ENCODE measurements at regions not wholly inside any gene's neighbourhood (a gene's known extent, or its start where the extent isn't known, plus 50 kb on each side); places are given as distances from the start of the nearest gene placed in this dataset.

GRCh38 chr9:89765211-89765946 is 160.6 kb downstream of the GADD45G start:
- Histone ChIP-seq H3K27me3 (ENCODE audit: control insufficient read depth, insufficient read depth, low read length) (no peaks in the 10 kb centered on the region), H3K9me3 (ENCODE audit: control insufficient read depth, low read depth, low read length) (no peaks in the 10 kb centered on the region), H3K27ac (ENCODE audit: low read length) (no peak overlapping the region), H3K9ac (ENCODE audit: low read length) (no peak overlapping the region), H3K4me3 (ENCODE audit: low read length) (no peak overlapping the region), H3K36me3 (ENCODE audit: control insufficient read depth, low read depth, low read length) (no peaks in the 10 kb centered on the region), H3K4me1 (ENCODE audit: control insufficient read depth, low read depth, low read length) (no peaks in the 10 kb centered on the region)

GRCh38 chr9:89766991-89767390 is 162.2 kb downstream of the GADD45G start:
- H3K27ac ChIP-seq (ENCODE audit: low read length): no peak overlapping the region
- no peaks in the 10 kb centered on the region for H3K27me3 ChIP-seq (ENCODE audit: control insufficient read depth, insufficient read depth, low read length)
- H3K36me3 ChIP-seq (ENCODE audit: control insufficient read depth, low read depth, low read length): no peaks in the 10 kb centered on the region
- H3K4me3 ChIP-seq (ENCODE audit: low read length): no peak overlapping the region
- H3K9ac ChIP-seq (ENCODE audit: low read length): no peak overlapping the region
- no peaks in the 10 kb centered on the region for H3K9me3 ChIP-seq (ENCODE audit: control insufficient read depth, low read depth, low read length)
- no peaks in the 10 kb centered on the region for H3K4me1 ChIP-seq (ENCODE audit: control insufficient read depth, low read depth, low read length)

- Histone ChIP-seq H3K9me3 (ENCODE audit: control insufficient read depth, low read depth, low read length) (no peaks in the 10 kb centered on the region), H3K4me3 (ENCODE audit: low read length) (no peak overlapping the region), H3K27me3 (ENCODE audit: control insufficient read depth, insufficient read depth, low read length) (no peaks in the 10 kb centered on the region), H3K27ac (ENCODE audit: low read length) (no peak overlapping the region), H3K4me1 (ENCODE audit: control insufficient read depth, low read depth, low read length) (no peaks in the 10 kb centered on the region), H3K9ac (ENCODE audit: low read length) (no peak overlapping the region), H3K36me3 (ENCODE audit: control insufficient read depth, low read depth, low read length) (no peaks in the 10 kb centered on the region)
These were observed 163.2 kb downstream of the GADD45G start for GRCh38 chr9:89768051-89768450.

GRCh38 chr9:89768650-89769071 is 163.8 kb downstream of the GADD45G start:
- no peaks in the 10 kb centered on the region for H3K36me3 ChIP-seq (ENCODE audit: control insufficient read depth, low read depth, low read length)
- H3K9me3 ChIP-seq (ENCODE audit: control insufficient read depth, low read depth, low read length): no peaks in the 10 kb centered on the region
- no peak overlapping the region for H3K27ac ChIP-seq (ENCODE audit: low read length)
- H3K9ac ChIP-seq (ENCODE audit: low read length): no peak overlapping the region
- H3K27me3 ChIP-seq (ENCODE audit: control insufficient read depth, insufficient read depth, low read length): no peaks in the 10 kb centered on the region
- no peaks in the 10 kb centered on the region for H3K4me1 ChIP-seq (ENCODE audit: control insufficient read depth, low read depth, low read length)
- H3K4me3 ChIP-seq (ENCODE audit: low read length): no peak overlapping the region

GRCh38 chr9:89770531-89771174 is 165.8 kb downstream of the GADD45G start:
- Histone ChIP-seq H3K9me3 (ENCODE audit: control insufficient read depth, low read depth, low read length) (no peaks in the 10 kb centered on the region), H3K4me1 (ENCODE audit: control insufficient read depth, low read depth, low read length) (no peaks in the 10 kb centered on the region), H3K36me3 (ENCODE audit: control insufficient read depth, low read depth, low read length) (no peaks in the 10 kb centered on the region), H3K27ac (ENCODE audit: low read length) (no peak overlapping the region), H3K27me3 (ENCODE audit: control insufficient read depth, insufficient read depth, low read length) (no peaks in the 10 kb centered on the region), H3K4me3 (ENCODE audit: low read length) (no peak overlapping the region), H3K9ac (ENCODE audit: low read length) (no peak overlapping the region)

GRCh38 chr9:89771205-89771604 is 166.4 kb downstream of the GADD45G start:
- Histone ChIP-seq H3K27ac (ENCODE audit: low read length) (no peak overlapping the region), H3K9me3 (ENCODE audit: control insufficient read depth, low read depth, low read length) (no peaks in the 10 kb centered on the region), H3K36me3 (ENCODE audit: control insufficient read depth, low read depth, low read length) (no peaks in the 10 kb centered on the region), H3K9ac (ENCODE audit: low read length) (no peak overlapping the region), H3K4me1 (ENCODE audit: control insufficient read depth, low read depth, low read length) (no peaks in the 10 kb centered on the region), H3K27me3 (ENCODE audit: control insufficient read depth, insufficient read depth, low read length) (no peaks in the 10 kb centered on the region), H3K4me3 (ENCODE audit: low read length) (no peak overlapping the region)

GRCh38 chr9:89773170-89773569 is 168.4 kb downstream of the GADD45G start:
- Histone ChIP-seq H3K9ac (ENCODE audit: low read length) (no peak overlapping the region), H3K4me1 (ENCODE audit: control insufficient read depth, low read depth, low read length) (no peaks in the 10 kb centered on the region), H3K36me3 (ENCODE audit: control insufficient read depth, low read depth, low read length) (no peaks in the 10 kb centered on the region), H3K4me3 (ENCODE audit: low read length) (no peak overlapping the region), H3K27ac (ENCODE audit: low read length) (no peak overlapping the region), H3K27me3 (ENCODE audit: control insufficient read depth, insufficient read depth, low read length) (no peaks in the 10 kb centered on the region), H3K9me3 (ENCODE audit: control insufficient read depth, low read depth, low read length) (no peaks in the 10 kb centered on the region)

GRCh38 chr9:89774858-89775370 is 170.1 kb downstream of the GADD45G start:
- Histone ChIP-seq H3K9ac (ENCODE audit: low read length) (no peak overlapping the region), H3K36me3 (ENCODE audit: control insufficient read depth, low read depth, low read length) (no peaks in the 10 kb centered on the region), H3K4me1 (ENCODE audit: control insufficient read depth, low read depth, low read length) (no peaks in the 10 kb centered on the region), H3K27ac (ENCODE audit: low read length) (no peak overlapping the region), H3K9me3 (ENCODE audit: control insufficient read depth, low read depth, low read length) (no peaks in the 10 kb centered on the region), H3K27me3 (ENCODE audit: control insufficient read depth, insufficient read depth, low read length) (no peaks in the 10 kb centered on the region), H3K4me3 (ENCODE audit: low read length) (no peak overlapping the region)

GRCh38 chr9:89775641-89776040 is 170.8 kb downstream of the GADD45G start:
- no peak overlapping the region for H3K27ac ChIP-seq (ENCODE audit: low read length)
- H3K4me3 ChIP-seq (ENCODE audit: low read length): no peak overlapping the region
- no peak overlapping the region for H3K9ac ChIP-seq (ENCODE audit: low read length)
- H3K9me3 ChIP-seq (ENCODE audit: control insufficient read depth, low read depth, low read length): no peaks in the 10 kb centered on the region
- H3K36me3 ChIP-seq (ENCODE audit: control insufficient read depth, low read depth, low read length): no peaks in the 10 kb centered on the region
- no peaks in the 10 kb centered on the region for H3K4me1 ChIP-seq (ENCODE audit: control insufficient read depth, low read depth, low read length)
- H3K27me3 ChIP-seq (ENCODE audit: control insufficient read depth, insufficient read depth, low read length): no peaks in the 10 kb centered on the region

GRCh38 chr9:89776795-89777525 is 172.1 kb downstream of the GADD45G start:
- no peak overlapping the region for H3K9ac ChIP-seq (ENCODE audit: low read length)
- H3K9me3 ChIP-seq (ENCODE audit: control insufficient read depth, low read depth, low read length): no peaks in the 10 kb centered on the region
- no peak overlapping the region for H3K4me3 ChIP-seq (ENCODE audit: low read length)
- no peaks in the 10 kb centered on the region for H3K36me3 ChIP-seq (ENCODE audit: control insufficient read depth, low read depth, low read length)
- no peaks in the 10 kb centered on the region for H3K4me1 ChIP-seq (ENCODE audit: control insufficient read depth, low read depth, low read length)
- no peak overlapping the region for H3K27ac ChIP-seq (ENCODE audit: low read length)
- no peaks in the 10 kb centered on the region for H3K27me3 ChIP-seq (ENCODE audit: control insufficient read depth, insufficient read depth, low read length)

GRCh38 chr9:89777544-89777943 is 172.7 kb downstream of the GADD45G start:
- no peaks in the 10 kb centered on the region for H3K27me3 ChIP-seq (ENCODE audit: control insufficient read depth, insufficient read depth, low read length)
- H3K36me3 ChIP-seq (ENCODE audit: control insufficient read depth, low read depth, low read length): no peaks in the 10 kb centered on the region
- no peak overlapping the region for H3K4me3 ChIP-seq (ENCODE audit: low read length)
- H3K9me3 ChIP-seq (ENCODE audit: control insufficient read depth, low read depth, low read length): no peaks in the 10 kb centered on the region
- no peak overlapping the region for H3K9ac ChIP-seq (ENCODE audit: low read length)
- no peaks in the 10 kb centered on the region for H3K4me1 ChIP-seq (ENCODE audit: control insufficient read depth, low read depth, low read length)
- no peak overlapping the region for H3K27ac ChIP-seq (ENCODE audit: low read length)
